ENCODE measurements at regions not wholly inside any gene's neighbourhood (a gene's known extent, or its start where the extent isn't known, plus 50 kb on each side); places are given as distances from the start of the nearest gene placed in this dataset.

GRCh38 chr12:19005257-19005801, 124.2 kb upstream of the PLEKHA5 start:
- TF ChIP-seq CTCF (conservative IDR thresholded peaks at IDR 0.05; ENCODE audit: low read depth, low read length) (no peak), EZH2phosphoT487 (IDR thresholded peaks at IDR 0.05; ENCODE audit: borderline replicate concordance, low read length) (no peak), EZH2 (IDR thresholded peaks at IDR 0.05; ENCODE audit: low read length, unreplicated experiment) (no peak)

Data from PC-3 (cell line).